K562 (cell line): ENCODE measurements at regions not wholly inside any gene's neighbourhood (a gene's known extent, or its start where the extent isn't known, plus 50 kb on each side); places are given as distances from the start of the nearest gene placed in this dataset.

Experiments used
- ATAC-seq: fragments of 200-7000 bp; cut with Tn5 transposase; 3 replicates; pipeline ENCODE4 v1.9.1; 2020; ENCODE audit warnings: moderate library complexity
- BruUV-seq: library from RNA; stranded (reverse); fragments of 400-500 nt; replicated peaks from 2 replicates; lab custom pipeline; 2021; lab: Mats Ljungman, UMichigan
- CTCF ChIA-PET: fragments of 300-600 bp; formaldehyde crosslinking; extraction: SDS; loops from one replicate; lab custom pipeline; 2021; ENCODE audit warnings: low intra/inter-chr PET ratio; lab: Yijun Ruan, JAX
- POLR2A ChIA-PET: fragments of 300-600, 350-650 bp; sonication (Branson Sonifier 250); formaldehyde crosslinking; extraction: SDS; loops from one replicate; lab custom pipeline; 2021; ENCODE audit warnings: antibody characterized with exemption, inconsistent platforms; lab: Yijun Ruan, JAX
- DNase-seq, 4 experiments: peaks; one replicate each; pipeline versions ENCODE4 v3.0.0 to v3.0.0-alpha.2; 2011 to 2018; ENCODE audit warnings: low spot score in 3 of 4, mixed read lengths in 3 of 4; ENCODE audit errors: extremely low read depth in 1 of 4
- FAIRE-seq: peaks from 2 replicates; lab custom pipeline; 2011; peaks lifted over from hg19 to GRCh38; lab: Jason Lieb, UNC
- H2AFZ ChIP-seq: 2 replicates; pipeline ENCODE4 v1.6.0; 2011; ENCODE audit warnings: low read depth, low read length, control low read depth, inconsistent platforms
- H3K27ac ChIP-seq: fragments of 200-600 bp; 3 replicates; pipeline ENCODE4 v1.8.0; 2011; ENCODE audit warnings: low read depth, mild to moderate bottlenecking, control low read depth, inconsistent platforms, low read length, moderate library complexity, mixed read lengths; ENCODE audit errors: extremely low read depth
- H3K27me3 ChIP-seq, 2 experiments: fragments of 300-600 bp in 1 of 2; 2 replicates in 1 of 2; 3 replicates in 1 of 2; pipeline versions ENCODE4 v1.6.0 to v1.8.0; 2011; ENCODE audit warnings: inconsistent platforms in 2 of 2, low read length in 2 of 2, mild to moderate bottlenecking in 1 of 2, mixed read lengths in 1 of 2, moderate library complexity in 1 of 2; ENCODE audit not compliant: control insufficient read depth in 2 of 2, insufficient read depth in 2 of 2
- H3K36me3 ChIP-seq: fragments of 300-600 bp; 3 replicates; pipeline ENCODE4 v1.8.0; 2011; ENCODE audit warnings: mild to moderate bottlenecking, low read length, inconsistent platforms; ENCODE audit not compliant: control insufficient read depth, insufficient read depth
- H3K4me1 ChIP-seq, 2 experiments: fragments of 200-600 bp in 1 of 2; replicated peaks in 1 of 2; 2 replicates in 1 of 2; 3 replicates in 1 of 2; pipeline versions ENCODE4 v1.5.1 to v1.8.0; 2011; ENCODE audit warnings: inconsistent platforms in 2 of 2, low read length in 2 of 2, mild to moderate bottlenecking in 1 of 2, mixed read lengths in 1 of 2, moderate library complexity in 1 of 2; ENCODE audit not compliant: control insufficient read depth in 2 of 2, insufficient read depth in 2 of 2
- H3K4me2 ChIP-seq: 2 replicates; pipeline ENCODE4 v1.6.1; 2011; ENCODE audit warnings: low read length, control low read depth, inconsistent platforms, mixed read lengths; ENCODE audit not compliant: insufficient read depth
- H3K4me3 ChIP-seq: fragments of 200-600 bp; sonication (generic), shearing (Covaris generic); 2 replicates; pipeline ENCODE4 v1.5.1; 2016; ENCODE audit warnings: control low read depth, inconsistent platforms
- H3K79me2 ChIP-seq: fragments of 200-600 bp; 3 replicates; pipeline ENCODE4 v1.8.0; 2011; ENCODE audit warnings: low read length, inconsistent platforms; ENCODE audit not compliant: control insufficient read depth, insufficient read depth
- H3K9ac ChIP-seq, 2 experiments: 2 replicates each; pipeline versions ENCODE4 v1.6.0 to v1.6.1; 2011; ENCODE audit warnings: low read depth in 2 of 2, low read length in 2 of 2, control low read depth in 1 of 2, inconsistent platforms in 1 of 2, mild to moderate bottlenecking in 1 of 2, mixed read lengths in 1 of 2; ENCODE audit not compliant: insufficient read depth in 1 of 2
- H3K9me1 ChIP-seq: one replicate; pipeline ENCODE4 v1.6.0; 2011; ENCODE audit warnings: inconsistent platforms, mild to moderate bottlenecking, low read length, moderate library complexity; ENCODE audit not compliant: control insufficient read depth, insufficient read depth
- H3K9me3 ChIP-seq: replicated peaks from 2 replicates; pipeline ENCODE4 v1.5.1; 2011; ENCODE audit warnings: low read depth, low read length, inconsistent platforms; ENCODE audit not compliant: control insufficient read depth, insufficient read depth
- H4K20me1 ChIP-seq: replicated peaks from 2 replicates; pipeline ENCODE4 v1.6.1; 2011; ENCODE audit warnings: low read length, inconsistent platforms, mixed read lengths; ENCODE audit not compliant: control insufficient read depth, insufficient read depth
- NFE2 ChIP-seq: IDR thresholded peaks from 2 replicates; pipeline ENCODE4 v1.6.1; 2014; ENCODE audit warnings: antibody characterized with exemption, low read depth
- OTX1 ChIP-seq: fragments of 450-650 bp; formaldehyde crosslinking; IDR thresholded peaks from 2 replicates; pipeline ENCODE4 v1.4.0; 2022; ENCODE audit warnings: mild to moderate bottlenecking
- SMC3 ChIP-seq: conservative IDR thresholded peaks from 2 replicates; pipeline ENCODE4 v1.6.1; 2011; ENCODE audit warnings: low read depth, low read length, improper control_type of control experiment; ENCODE audit not compliant: insufficient read depth
- ZNF143 ChIP-seq: sonication (generic); formaldehyde crosslinking; IDR thresholded peaks from 2 replicates; pipeline ENCODE4 v1.9.0; 2022; ENCODE audit warnings: mild to moderate bottlenecking, missing genetic modification reagents
- ZNF77 ChIP-seq: fragments of 250-450 bp; sonication (Bioruptor Pico); IDR thresholded peaks from 2 replicates; pipeline ENCODE4 v1.5.0; 2020
- WGBS: fragments of 100-300 bp; shearing (Covaris generic); methylation state at CpG from one replicate; pipeline ENCODE4 v1.1.6; 2016; ENCODE audit warnings: low coverage, mixed read lengths; ENCODE audit not compliant: insufficient coverage; ENCODE audit errors: missing lambda C conversion rate; 5-methylcytosine and 5-hydroxymethylcytosine counted together
- in situ Hi-C: fragments of 300-500 bp; cut with MboI; formaldehyde crosslinking; loops from 4 replicates; pipeline ENCODE4 v1.15.0; 2018; ENCODE audit warnings: inconsistent platforms, mixed read lengths
- intact Hi-C: fragments of 100-400 bp; cut with micrococcal nuclease; formaldehyde crosslinking; loops from 2 replicates; pipeline ENCODE4 v1.14.2; 2022
- TF ChIP-seq, protein P1 (sequence below): fragments of 150-350 bp; conservative IDR thresholded peaks from 2 replicates; pipeline ENCODE4 v1.6.1; 2014; ENCODE audit warnings: low read length

DNA sequence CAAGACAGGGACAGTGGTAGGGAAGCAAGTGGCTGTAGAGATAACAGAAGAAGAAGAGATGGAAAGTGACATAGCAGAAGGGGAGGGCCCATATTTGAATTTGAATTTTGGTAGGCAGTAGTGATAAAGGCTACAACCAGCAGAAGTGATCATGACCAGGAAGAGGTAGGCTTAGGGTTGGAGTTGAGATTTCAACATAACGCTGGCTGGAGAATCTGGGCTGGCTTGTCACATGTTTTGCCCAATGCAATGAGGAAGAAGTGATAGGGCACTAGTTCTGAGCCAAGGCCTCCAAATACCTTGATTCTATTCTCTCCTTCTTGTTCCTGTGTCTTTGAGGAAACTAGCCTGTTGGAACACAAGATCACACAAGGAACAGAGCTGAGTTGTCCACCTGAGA lies 69.4 kb downstream of the SCG2 start:
- DNase-seq (no peak), ATAC-seq (no peak), FAIRE-seq (no peak)
- no peak overlapping the region for H3K27ac ChIP-seq
- no peak overlapping the region for H3K4me2 ChIP-seq
- no TSS peak for BruUV-seq
- H2AFZ ChIP-seq, result no peak overlapping the region
- H3K4me3 ChIP-seq, result no peak overlapping the region
- POLR2A ChIA-PET, result no interaction called here
- no peaks in the 10 kb centered on the region for H3K4me1 ChIP-seq
- intact Hi-C loops, result no loop called here
- no peak for TF ChIP-seq ZNF77 (CRISPR knock-in tag)
- no peak for TF ChIP-seq NFE2
- TF ChIP-seq ZNF143 (CRISPR knock-in tag), result no peak
- TF ChIP-seq OTX1, result no peak
- TF ChIP-seq, protein P1, sequence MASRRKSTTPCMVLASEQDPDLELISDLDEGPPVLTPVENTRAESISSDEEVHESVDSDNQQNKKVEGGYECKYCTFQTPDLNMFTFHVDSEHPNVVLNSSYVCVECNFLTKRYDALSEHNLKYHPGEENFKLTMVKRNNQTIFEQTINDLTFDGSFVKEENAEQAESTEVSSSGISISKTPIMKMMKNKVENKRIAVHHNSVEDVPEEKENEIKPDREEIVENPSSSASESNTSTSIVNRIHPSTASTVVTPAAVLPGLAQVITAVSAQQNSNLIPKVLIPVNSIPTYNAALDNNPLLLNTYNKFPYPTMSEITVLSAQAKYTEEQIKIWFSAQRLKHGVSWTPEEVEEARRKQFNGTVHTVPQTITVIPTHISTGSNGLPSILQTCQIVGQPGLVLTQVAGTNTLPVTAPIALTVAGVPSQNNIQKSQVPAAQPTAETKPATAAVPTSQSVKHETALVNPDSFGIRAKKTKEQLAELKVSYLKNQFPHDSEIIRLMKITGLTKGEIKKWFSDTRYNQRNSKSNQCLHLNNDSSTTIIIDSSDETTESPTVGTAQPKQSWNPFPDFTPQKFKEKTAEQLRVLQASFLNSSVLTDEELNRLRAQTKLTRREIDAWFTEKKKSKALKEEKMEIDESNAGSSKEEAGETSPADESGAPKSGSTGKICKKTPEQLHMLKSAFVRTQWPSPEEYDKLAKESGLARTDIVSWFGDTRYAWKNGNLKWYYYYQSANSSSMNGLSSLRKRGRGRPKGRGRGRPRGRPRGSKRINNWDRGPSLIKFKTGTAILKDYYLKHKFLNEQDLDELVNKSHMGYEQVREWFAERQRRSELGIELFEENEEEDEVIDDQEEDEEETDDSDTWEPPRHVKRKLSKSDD, result no peak
- TF ChIP-seq SMC3, result no peak
- no peaks in the 10 kb centered on the region for H3K36me3 ChIP-seq
- H3K27me3 ChIP-seq, result no peaks in the 10 kb centered on the region
- in situ Hi-C loops, result no loop called here
- WGBS, result 0% methylated on average over 1 of the region's 1 CpG
- no peaks in the 10 kb centered on the region for H3K9me3 ChIP-seq
- no peaks in the 10 kb centered on the region for H3K79me2 ChIP-seq
- no peaks in the 10 kb centered on the region for H3K9me1 ChIP-seq
- CTCF ChIA-PET, result no interaction called here
- H4K20me1 ChIP-seq, result no peaks in the 10 kb centered on the region
- H3K9ac ChIP-seq, result no peak overlapping the region
